ENCODE measurements at regions not wholly inside any gene's neighbourhood (a gene's known extent, or its start where the extent isn't known, plus 50 kb on each side); places are given as distances from the start of the nearest gene placed in this dataset.

DNA sequence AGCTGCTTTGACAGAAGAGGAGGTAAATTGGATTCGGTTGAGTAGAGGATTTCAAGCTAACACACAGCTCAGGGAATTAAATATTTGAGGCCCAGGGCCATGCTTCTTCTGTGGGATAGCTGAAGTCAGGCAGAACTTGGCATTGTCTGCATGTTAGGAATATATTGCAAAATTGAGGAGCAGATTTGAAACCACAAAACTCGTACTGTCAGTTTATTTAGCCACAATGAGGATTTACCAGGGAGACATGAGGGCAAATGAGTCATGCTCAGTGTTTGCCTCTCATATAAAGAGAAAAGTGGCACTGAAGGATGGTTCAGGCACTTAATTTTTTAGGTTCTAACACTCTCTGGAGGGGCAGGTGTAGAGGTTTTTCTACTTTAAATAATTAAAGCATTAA, 83.0 kb upstream of the PRLR start:
- H3K36me3 Mint-ChIP-seq (ENCODE audit: low read depth) = no peaks in the 10 kb centered on the region
- TF ChIP-seq, protein P1, sequence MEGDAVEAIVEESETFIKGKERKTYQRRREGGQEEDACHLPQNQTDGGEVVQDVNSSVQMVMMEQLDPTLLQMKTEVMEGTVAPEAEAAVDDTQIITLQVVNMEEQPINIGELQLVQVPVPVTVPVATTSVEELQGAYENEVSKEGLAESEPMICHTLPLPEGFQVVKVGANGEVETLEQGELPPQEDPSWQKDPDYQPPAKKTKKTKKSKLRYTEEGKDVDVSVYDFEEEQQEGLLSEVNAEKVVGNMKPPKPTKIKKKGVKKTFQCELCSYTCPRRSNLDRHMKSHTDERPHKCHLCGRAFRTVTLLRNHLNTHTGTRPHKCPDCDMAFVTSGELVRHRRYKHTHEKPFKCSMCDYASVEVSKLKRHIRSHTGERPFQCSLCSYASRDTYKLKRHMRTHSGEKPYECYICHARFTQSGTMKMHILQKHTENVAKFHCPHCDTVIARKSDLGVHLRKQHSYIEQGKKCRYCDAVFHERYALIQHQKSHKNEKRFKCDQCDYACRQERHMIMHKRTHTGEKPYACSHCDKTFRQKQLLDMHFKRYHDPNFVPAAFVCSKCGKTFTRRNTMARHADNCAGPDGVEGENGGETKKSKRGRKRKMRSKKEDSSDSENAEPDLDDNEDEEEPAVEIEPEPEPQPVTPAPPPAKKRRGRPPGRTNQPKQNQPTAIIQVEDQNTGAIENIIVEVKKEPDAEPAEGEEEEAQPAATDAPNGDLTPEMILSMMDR (IDR thresholded peaks at IDR 0.05) = no peak
- no peak overlapping the region for H3K27ac Mint-ChIP-seq
- peak; percentile 64 for DNase-seq
- H3K9me3 Mint-ChIP-seq = no peaks in the 10 kb centered on the region
- no peak overlapping the region for H3K4me3 Mint-ChIP-seq
- H3K27me3 Mint-ChIP-seq (ENCODE audit: insufficient read depth) = peaks cover 12% of the 10 kb centered on the region; the same call in 1 of the 2 replicates
- peaks cover 6% of the 10 kb centered on the region for H3K4me1 Mint-ChIP-seq (ENCODE audit: low read depth)

DNA sequence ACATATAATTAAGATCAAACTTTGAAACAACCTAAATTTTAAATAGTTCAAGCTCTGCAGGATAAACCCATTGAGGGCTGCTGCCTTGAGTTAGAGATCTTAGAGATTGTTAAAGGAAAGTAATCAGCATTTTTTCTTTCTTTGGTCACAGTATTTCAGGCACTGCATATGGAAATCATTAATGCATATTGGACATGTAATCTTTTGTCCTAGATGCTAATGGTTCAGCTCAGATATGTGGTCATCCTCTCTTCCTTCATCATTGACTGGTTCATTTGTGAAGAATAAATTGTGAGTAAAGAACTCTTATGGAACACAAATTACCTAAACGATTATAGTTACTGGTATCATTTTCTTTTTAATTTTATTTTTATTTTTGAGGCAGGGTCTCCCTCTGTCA, 82.0 kb upstream of the PRLR start:
- Mint-ChIP-seq H3K4me1 (ENCODE audit: low read depth) (peaks cover 6% of the 10 kb centered on the region), H3K36me3 (ENCODE audit: low read depth) (no peaks in the 10 kb centered on the region), H3K27ac (no peak overlapping the region), H3K9me3 (no peaks in the 10 kb centered on the region), H3K4me3 (no peak overlapping the region), H3K27me3 (ENCODE audit: insufficient read depth) (peaks cover 12% of the 10 kb centered on the region; the same call in 1 of the 2 replicates)
- TF ChIP-seq, protein P1 (IDR thresholded peaks at IDR 0.05) = no peak
- DNase-seq = no peak

DNA sequence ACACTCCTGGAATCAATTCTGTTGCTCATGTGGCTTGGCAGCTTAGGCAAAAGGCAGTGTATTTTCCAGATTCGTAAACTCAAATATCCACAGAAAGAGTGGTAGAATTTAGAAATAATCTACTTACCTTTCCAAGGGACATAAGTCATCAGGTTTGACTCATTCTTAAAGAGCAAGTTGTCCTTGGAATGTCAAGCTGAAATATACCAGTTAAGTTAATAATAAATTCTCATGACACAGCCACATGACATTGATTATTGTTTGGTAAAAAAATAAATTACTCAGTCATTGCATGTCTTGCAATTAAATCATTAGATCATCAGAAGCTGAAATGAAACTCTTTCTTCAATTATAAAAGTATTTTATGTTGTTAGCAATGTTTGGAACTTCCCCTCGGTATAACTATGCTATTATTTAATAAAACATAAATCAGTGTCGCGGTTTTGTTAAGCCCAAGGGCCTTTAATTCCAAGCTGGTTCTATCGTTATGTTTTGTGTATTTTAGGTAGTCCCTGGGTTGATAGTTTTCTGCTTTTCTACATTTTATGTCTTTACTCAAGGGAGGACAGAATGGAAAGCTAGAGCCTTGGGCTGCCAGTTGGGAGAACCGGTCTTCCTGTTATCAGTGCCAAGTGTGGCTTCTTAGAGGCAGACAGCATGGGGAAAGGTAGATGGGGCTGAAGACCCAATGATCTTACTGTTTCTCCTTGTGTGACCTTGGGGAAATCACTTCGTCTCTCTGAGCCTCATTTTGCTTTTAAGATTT, 79.3 kb upstream of the PRLR start:
- TF ChIP-seq, protein P1 (IDR thresholded peaks at IDR 0.05) = no peak
- H3K9me3 Mint-ChIP-seq = no peaks in the 10 kb centered on the region

DNA sequence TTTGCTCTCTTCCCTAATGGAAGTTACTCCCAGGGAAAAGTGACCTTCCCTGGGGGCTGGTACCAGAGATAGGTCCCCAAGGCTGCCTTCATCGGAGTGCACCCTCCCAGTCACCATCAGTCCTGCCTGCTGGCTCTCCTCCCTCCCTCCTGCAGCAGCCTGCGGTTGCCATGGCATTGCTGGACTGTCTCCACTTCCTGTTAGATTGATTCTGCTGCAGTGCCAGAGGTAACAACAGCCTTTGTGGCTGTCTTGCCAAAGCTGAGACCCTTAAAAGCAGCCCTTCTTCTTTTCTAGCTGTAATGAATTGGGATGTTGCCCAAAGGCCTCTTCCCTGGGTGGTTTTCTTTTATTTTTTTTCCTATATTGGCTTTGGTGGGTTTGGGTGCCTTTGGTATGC, 78.1 kb upstream of the PRLR start:
- Mint-ChIP-seq H3K27ac (no peak overlapping the region), H3K4me3 (no peak overlapping the region), H3K4me1 (ENCODE audit: low read depth) (peaks cover 5% of the 10 kb centered on the region), H3K9me3 (no peaks in the 10 kb centered on the region), H3K27me3 (ENCODE audit: insufficient read depth) (peaks cover 7% of the 10 kb centered on the region; the same call in 1 of the 2 replicates), H3K36me3 (ENCODE audit: low read depth) (no peaks in the 10 kb centered on the region)
- DNase-seq = no peak
- TF ChIP-seq, protein P1 (IDR thresholded peaks at IDR 0.05) = no peak

More for the DNA sequence above, 79.3 kb upstream of the PRLR start:
- no peak overlapping the region for H3K4me3 Mint-ChIP-seq
- H3K27me3 Mint-ChIP-seq (ENCODE audit: insufficient read depth) = peaks cover 11% of the 10 kb centered on the region; the same call in 1 of the 2 replicates
- no peak for DNase-seq
- peaks cover 6% of the 10 kb centered on the region for H3K4me1 Mint-ChIP-seq (ENCODE audit: low read depth)
- no peak overlapping the region for H3K27ac Mint-ChIP-seq
- no peaks in the 10 kb centered on the region for H3K36me3 Mint-ChIP-seq (ENCODE audit: low read depth)

DNA sequence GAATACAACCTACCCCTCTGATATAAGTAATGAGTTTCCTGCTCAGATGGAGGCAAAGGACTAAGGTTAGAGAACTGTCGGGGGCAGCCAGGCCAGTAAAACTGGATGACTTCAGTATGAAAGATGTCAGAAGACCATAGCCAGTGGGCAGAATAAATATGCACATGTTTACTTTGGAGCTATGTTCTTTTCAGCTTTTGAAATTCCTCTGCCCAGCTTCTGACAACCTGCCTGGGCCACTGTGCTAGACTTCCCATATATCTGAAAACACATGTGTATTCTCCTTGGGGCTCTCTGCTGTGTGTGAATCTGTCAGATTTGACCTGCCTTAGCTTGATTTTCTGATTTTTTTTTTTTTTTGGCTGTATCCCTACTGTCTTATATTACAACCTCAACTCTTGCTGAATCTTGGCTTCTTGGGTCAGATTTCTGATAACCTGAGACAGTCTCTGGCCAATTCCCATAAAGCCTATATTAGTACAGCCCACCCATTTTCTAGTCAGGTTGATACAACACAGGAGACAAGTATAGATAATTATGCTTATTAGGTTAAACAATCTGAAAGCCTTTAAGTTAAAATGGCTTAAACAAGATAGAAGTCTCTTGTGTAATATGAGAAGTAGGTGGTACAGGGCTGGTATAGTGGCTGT, 76.6 kb upstream of the PRLR start:
- Mint-ChIP-seq H3K27me3 (ENCODE audit: insufficient read depth) (peaks cover 7% of the 10 kb centered on the region; the same call in 1 of the 2 replicates), H3K9me3 (no peaks in the 10 kb centered on the region), H3K4me1 (ENCODE audit: low read depth) (no peaks in the 10 kb centered on the region), H3K36me3 (ENCODE audit: low read depth) (no peaks in the 10 kb centered on the region), H3K27ac (no peak overlapping the region), H3K4me3 (no peak overlapping the region)
- no peak for DNase-seq
- TF ChIP-seq, protein P1 (IDR thresholded peaks at IDR 0.05) = no peak

All from HFFc6 (cell line).